AG04449 (cell line): ENCODE measurements at regions not wholly inside any gene's neighbourhood (a gene's known extent, or its start where the extent isn't known, plus 50 kb on each side); places are given as distances from the start of the nearest gene placed in this dataset.

Source experiments
- CTCF ChIA-PET: fragments of 350-600 bp; formaldehyde crosslinking; extraction: SDS; loops from one replicate; lab custom pipeline; 2021; ENCODE audit warnings: antibody characterized with exemption; lab: Yijun Ruan, JAX
- POLR2A ChIA-PET: fragments of 400-600, 350-600 bp; formaldehyde crosslinking; extraction: SDS; loops from one replicate; lab custom pipeline; 2020; ENCODE audit warnings: antibody characterized with exemption, inconsistent platforms; lab: Yijun Ruan, JAX
- DNase-seq: peaks from one replicate; pipeline ENCODE4 v3.0.0-alpha.2; 2010; ENCODE audit warnings: low read depth, low spot score
- H3K4me3 ChIP-seq: 2 replicates; pipeline ENCODE4 v1.5.1; 2011; ENCODE audit warnings: low read depth, mild to moderate bottlenecking, control low read depth, low read length
- TF ChIP-seq, protein P1 (sequence below): IDR thresholded peaks from one replicate; pipeline ENCODE4 v1.5.1; 2011; ENCODE audit warnings: mild to moderate bottlenecking, moderate library complexity, low read length, control low read depth, inconsistent platforms; ENCODE audit not compliant: insufficient read depth; ENCODE audit errors: missing control alignments

- no peak for DNase-seq
- TF ChIP-seq, protein P1, sequence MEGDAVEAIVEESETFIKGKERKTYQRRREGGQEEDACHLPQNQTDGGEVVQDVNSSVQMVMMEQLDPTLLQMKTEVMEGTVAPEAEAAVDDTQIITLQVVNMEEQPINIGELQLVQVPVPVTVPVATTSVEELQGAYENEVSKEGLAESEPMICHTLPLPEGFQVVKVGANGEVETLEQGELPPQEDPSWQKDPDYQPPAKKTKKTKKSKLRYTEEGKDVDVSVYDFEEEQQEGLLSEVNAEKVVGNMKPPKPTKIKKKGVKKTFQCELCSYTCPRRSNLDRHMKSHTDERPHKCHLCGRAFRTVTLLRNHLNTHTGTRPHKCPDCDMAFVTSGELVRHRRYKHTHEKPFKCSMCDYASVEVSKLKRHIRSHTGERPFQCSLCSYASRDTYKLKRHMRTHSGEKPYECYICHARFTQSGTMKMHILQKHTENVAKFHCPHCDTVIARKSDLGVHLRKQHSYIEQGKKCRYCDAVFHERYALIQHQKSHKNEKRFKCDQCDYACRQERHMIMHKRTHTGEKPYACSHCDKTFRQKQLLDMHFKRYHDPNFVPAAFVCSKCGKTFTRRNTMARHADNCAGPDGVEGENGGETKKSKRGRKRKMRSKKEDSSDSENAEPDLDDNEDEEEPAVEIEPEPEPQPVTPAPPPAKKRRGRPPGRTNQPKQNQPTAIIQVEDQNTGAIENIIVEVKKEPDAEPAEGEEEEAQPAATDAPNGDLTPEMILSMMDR, result no peak
- ChIA-PET POLR2A (no interaction called here), CTCF (no interaction called here)
- H3K4me3 ChIP-seq, result no peak overlapping the region
These were observed 175.1 kb upstream of the FOXQ1 start for GRCh38 chr6:1136827-1137226.

DNA sequence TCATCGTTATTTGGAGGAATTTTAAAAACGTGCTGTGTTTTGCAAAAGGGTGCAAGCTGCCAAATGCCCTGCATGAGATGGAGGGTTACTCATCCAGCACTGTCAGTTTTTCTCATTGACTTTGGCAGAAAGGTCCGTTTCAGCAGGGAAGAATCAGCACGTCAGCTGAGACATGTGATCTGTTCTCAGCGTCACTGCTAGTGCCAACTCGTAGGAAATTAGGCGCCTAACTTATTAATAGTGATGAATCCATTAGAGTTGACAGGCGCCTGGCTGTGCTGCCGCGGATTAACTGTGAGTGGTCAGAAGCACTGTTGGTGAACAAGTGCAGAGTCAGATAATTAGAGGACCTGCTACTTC is 175.5 kb upstream of the FOXQ1 start:
- no peak overlapping the region for H3K4me3 ChIP-seq
- DNase-seq, result peak; percentile 59
- TF ChIP-seq, protein P1, result no peak
- POLR2A ChIA-PET, result no interaction called here
- CTCF ChIA-PET, result no interaction called here

DNA sequence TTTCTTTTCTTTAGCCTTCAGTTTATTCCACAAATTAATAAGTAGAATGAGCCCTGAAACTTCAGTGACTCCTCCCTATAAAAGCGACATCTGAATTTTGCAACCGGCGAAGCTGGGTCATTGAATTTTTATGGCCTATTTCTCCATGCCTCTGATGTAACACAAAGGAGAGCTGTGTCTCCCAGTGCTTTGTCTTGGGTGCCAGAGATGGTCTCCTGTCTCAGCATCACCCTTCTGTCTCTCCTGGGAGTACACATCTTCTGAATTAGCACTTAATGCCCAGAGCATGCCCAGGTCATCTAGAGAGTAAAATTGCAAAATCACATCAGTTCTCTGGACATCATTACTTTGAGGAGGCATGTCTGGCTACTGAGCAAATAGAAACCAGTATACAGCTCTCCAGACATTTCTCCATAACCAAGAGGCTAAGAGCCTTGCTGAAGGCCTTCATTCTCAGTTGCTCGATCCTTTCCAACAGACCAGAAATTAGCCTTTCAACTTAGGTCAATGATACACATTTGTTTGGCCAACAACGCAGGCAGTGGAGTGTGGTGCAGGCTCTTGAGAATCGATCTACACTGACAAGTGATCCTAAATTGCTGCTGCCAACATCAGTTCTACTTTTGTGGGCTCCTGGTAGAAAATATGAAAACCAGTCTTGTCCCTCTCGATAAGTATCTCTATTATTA is 176.0 kb upstream of the FOXQ1 start:
- CTCF ChIA-PET, result no interaction called here
- no peak for DNase-seq
- TF ChIP-seq, protein P1, result no peak
- POLR2A ChIA-PET, result no interaction called here
- no peak overlapping the region for H3K4me3 ChIP-seq

DNA sequence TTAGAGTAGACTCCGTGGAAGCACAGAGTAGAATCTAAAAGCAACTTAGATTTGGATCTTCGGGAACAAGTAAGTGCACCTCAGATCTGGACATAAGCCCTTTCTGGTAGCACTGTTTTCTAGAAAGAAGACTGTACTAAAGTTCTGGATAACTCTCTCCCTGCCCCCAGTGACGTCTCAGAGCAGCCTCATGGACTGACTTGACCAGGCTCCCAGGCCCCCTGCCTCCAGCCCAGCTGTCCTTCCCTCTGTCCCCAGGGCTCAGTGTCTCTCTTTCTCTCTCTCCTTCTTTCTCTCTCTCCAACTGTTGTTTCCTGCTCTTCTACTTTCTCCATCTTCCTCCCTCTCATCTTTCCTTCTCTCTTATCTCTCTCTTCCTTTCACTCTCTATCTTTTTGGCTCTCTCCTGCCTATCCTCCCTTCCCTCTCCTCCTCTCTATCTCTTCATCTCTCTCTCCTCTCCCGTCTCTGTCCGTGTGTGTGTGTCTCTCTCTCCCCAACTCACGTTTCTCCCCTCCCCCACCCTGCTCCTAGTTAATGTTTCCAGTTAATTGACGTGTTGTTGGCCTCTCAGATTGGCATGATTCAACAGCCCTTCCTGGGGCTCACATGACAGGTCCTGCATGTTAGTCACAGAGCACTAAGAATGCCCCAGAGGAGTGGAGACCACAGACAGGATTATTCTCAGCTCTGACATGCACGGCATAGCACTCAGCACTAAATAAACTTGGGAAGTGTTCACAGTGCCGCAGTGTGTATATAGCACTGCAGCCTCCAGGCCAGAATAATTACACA is 180.4 kb upstream of the FOXQ1 start:
- no peak overlapping the region for H3K4me3 ChIP-seq
- TF ChIP-seq, protein P1, result no peak
- DNase-seq, result peak; percentile 72
- POLR2A ChIA-PET, result interaction anchor here (0.6 kb wide), 1 partner anchor 35 kb away, joined by 3 read pairs; no protein-coding TSS in a partner anchor
- CTCF ChIA-PET, result no interaction called here

DNA sequence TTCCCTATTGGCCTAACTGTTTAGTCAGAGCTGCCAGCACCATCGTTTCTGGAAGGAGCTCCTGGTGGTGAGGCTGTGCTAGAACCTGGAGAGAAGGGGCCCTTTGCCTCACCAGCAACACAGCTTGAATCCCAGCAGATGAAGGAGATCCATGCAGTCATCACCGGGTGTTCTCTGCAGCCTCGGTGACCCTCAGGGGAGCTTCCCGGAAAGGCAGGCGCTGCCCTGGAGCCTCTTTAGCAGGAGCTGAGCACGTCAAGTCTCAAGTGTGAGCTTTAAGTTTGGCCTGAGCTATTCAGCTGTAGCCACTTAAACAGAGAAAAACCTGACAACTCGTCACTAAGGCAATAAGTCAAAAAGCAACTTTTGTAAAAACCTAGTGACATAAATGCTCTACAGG is 181.2 kb upstream of the FOXQ1 start:
- no peak overlapping the region for H3K4me3 ChIP-seq
- TF ChIP-seq, protein P1, result no peak
- DNase-seq, result no peak
- ChIA-PET POLR2A (no interaction called here), CTCF (no interaction called here)

- TF ChIP-seq, protein P1, result no peak
- CTCF ChIA-PET, result interaction anchor here (1.8 kb wide), 1 partner anchor 184 kb away, joined by 5 read pairs; no protein-coding TSS in a partner anchor
- H3K4me3 ChIP-seq, result no peak overlapping the region
- POLR2A ChIA-PET, result no interaction called here
- DNase-seq, result no peak
These were observed 182.8 kb upstream of the FOXQ1 start for GRCh38 chr6:1129131-1129530.
